ENCODE measurements at regions not wholly inside any gene's neighbourhood (a gene's known extent, or its start where the extent isn't known, plus 50 kb on each side); places are given as distances from the start of the nearest gene placed in this dataset.
"Not testable (repeated sequence)": the region's sequence is repeated elsewhere in the genome, so short reads cannot be mapped to it uniquely, and the experiment has no call there.

GRCh38 chr10:64855941-64856340, 1334.7 kb downstream of the REEP3 start:
- no peak for DNase-seq (ENCODE audit: low read depth)

- DNase-seq (ENCODE audit: low read depth), result no peak
These were observed 1338.7 kb downstream of the REEP3 start for GRCh38 chr10:64859911-64860310.

- no peak for DNase-seq (ENCODE audit: low read depth)
These were observed 1342.6 kb downstream of the REEP3 start for GRCh38 chr10:64863836-64864235.

- DNase-seq (ENCODE audit: low read depth), result no peak
These were observed 1346.3 kb downstream of the REEP3 start for GRCh38 chr10:64867501-64867962.

- no peak for DNase-seq (ENCODE audit: low read depth)
These were observed 1351.9 kb downstream of the REEP3 start for GRCh38 chr10:64873088-64873487.

GRCh38 chr10:64873959-64874358, 1352.8 kb downstream of the REEP3 start:
- DNase-seq (ENCODE audit: low read depth), result no peak

GRCh38 chr10:64880546-64880945, 1359.3 kb downstream of the REEP3 start:
- DNase-seq (ENCODE audit: low read depth), result no peak

GRCh38 chr10:64881257-64881656, 1360.1 kb downstream of the REEP3 start:
- no peak for DNase-seq (ENCODE audit: low read depth)

- no peak for DNase-seq (ENCODE audit: low read depth)
These were observed 1375.4 kb downstream of the REEP3 start for GRCh38 chr10:64896582-64896981.

GRCh38 chr10:64906311-64906710, 1385.1 kb downstream of the REEP3 start:
- not testable (repeated sequence) for DNase-seq (ENCODE audit: low read depth)

- not testable (repeated sequence) for DNase-seq (ENCODE audit: low read depth)
These were observed 1403.1 kb downstream of the REEP3 start for GRCh38 chr10:64924306-64924705.

GRCh38 chr10:64952042-64952441, 1430.8 kb downstream of the REEP3 start:
- DNase-seq (ENCODE audit: low read depth), result no peak

GRCh38 chr10:64956441-64956840, 1435.2 kb downstream of the REEP3 start:
- DNase-seq (ENCODE audit: low read depth), result no peak

GRCh38 chr10:64959116-64959515, 1437.9 kb downstream of the REEP3 start:
- DNase-seq (ENCODE audit: low read depth), result no peak

GRCh38 chr10:64959883-64960282, 1438.7 kb downstream of the REEP3 start:
- no peak for DNase-seq (ENCODE audit: low read depth)

- no peak for DNase-seq (ENCODE audit: low read depth)
These were observed 1452.2 kb downstream of the REEP3 start for GRCh38 chr10:64973391-64973790.

- DNase-seq (ENCODE audit: low read depth), result no peak
These were observed 1454.9 kb downstream of the REEP3 start for GRCh38 chr10:64976150-64976549.

GRCh38 chr10:64977915-64978314, 1456.7 kb downstream of the REEP3 start:
- no peak for DNase-seq (ENCODE audit: low read depth)

- no peak for DNase-seq (ENCODE audit: low read depth)
These were observed 1475.7 kb downstream of the REEP3 start for GRCh38 chr10:64996886-64997285.

GRCh38 chr10:65010845-65011244, 1489.6 kb downstream of the REEP3 start:
- no peak for DNase-seq (ENCODE audit: low read depth)

GRCh38 chr10:65017523-65017922, 1496.3 kb downstream of the REEP3 start:
- no peak for DNase-seq (ENCODE audit: low read depth)

- DNase-seq (ENCODE audit: low read depth), result no peak
These were observed 1503.7 kb downstream of the REEP3 start for GRCh38 chr10:65024886-65025285.

- no peak for DNase-seq (ENCODE audit: low read depth)
These were observed 1509.1 kb downstream of the REEP3 start for GRCh38 chr10:65030263-65030662.

GRCh38 chr10:65032867-65033769, 1511.9 kb downstream of the REEP3 start:
- no peak for DNase-seq (ENCODE audit: low read depth)
